AG04449 (cell line): ENCODE measurements at regions not wholly inside any gene's neighbourhood (a gene's known extent, or its start where the extent isn't known, plus 50 kb on each side); places are given as distances from the start of the nearest gene placed in this dataset.

ENCODE experiments used
- CTCF ChIA-PET: fragments of 350-600 bp; formaldehyde crosslinking; extraction: SDS; loops from one replicate; lab custom pipeline; 2021; ENCODE audit warnings: antibody characterized with exemption; lab: Yijun Ruan, JAX
- POLR2A ChIA-PET: fragments of 400-600, 350-600 bp; formaldehyde crosslinking; extraction: SDS; loops from one replicate; lab custom pipeline; 2020; ENCODE audit warnings: antibody characterized with exemption, inconsistent platforms; lab: Yijun Ruan, JAX
- DNase-seq: peaks from one replicate; pipeline ENCODE4 v3.0.0-alpha.2; 2010; ENCODE audit warnings: low read depth, low spot score
- H3K4me3 ChIP-seq: 2 replicates; pipeline ENCODE4 v1.5.1; 2011; ENCODE audit warnings: low read depth, mild to moderate bottlenecking, control low read depth, low read length
- TF ChIP-seq, protein P1 (sequence below): IDR thresholded peaks from one replicate; pipeline ENCODE4 v1.5.1; 2011; ENCODE audit warnings: mild to moderate bottlenecking, moderate library complexity, low read length, control low read depth, inconsistent platforms; ENCODE audit not compliant: insufficient read depth; ENCODE audit errors: missing control alignments

DNA sequence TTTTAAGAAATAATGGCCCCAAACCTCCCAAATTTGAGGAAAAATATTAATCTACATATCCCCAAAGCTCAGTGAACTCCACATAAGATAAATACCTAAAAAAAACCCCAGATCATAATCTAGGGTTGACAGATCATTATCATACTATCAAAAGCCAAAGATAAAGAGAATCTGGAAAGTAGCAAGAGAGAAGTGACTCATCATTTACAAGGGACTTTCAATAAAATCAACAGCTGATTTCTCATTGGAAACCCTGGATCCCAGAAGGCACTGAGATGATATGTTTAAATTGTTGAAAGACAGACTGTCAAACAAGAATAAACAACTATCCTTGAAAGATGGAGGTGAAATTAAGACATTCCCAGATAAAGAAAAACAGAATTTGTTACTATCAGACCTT, 199.3 kb downstream of the KCNRG start:
- ChIA-PET CTCF (no interaction called here), POLR2A (no interaction called here)
- TF ChIP-seq, protein P1, sequence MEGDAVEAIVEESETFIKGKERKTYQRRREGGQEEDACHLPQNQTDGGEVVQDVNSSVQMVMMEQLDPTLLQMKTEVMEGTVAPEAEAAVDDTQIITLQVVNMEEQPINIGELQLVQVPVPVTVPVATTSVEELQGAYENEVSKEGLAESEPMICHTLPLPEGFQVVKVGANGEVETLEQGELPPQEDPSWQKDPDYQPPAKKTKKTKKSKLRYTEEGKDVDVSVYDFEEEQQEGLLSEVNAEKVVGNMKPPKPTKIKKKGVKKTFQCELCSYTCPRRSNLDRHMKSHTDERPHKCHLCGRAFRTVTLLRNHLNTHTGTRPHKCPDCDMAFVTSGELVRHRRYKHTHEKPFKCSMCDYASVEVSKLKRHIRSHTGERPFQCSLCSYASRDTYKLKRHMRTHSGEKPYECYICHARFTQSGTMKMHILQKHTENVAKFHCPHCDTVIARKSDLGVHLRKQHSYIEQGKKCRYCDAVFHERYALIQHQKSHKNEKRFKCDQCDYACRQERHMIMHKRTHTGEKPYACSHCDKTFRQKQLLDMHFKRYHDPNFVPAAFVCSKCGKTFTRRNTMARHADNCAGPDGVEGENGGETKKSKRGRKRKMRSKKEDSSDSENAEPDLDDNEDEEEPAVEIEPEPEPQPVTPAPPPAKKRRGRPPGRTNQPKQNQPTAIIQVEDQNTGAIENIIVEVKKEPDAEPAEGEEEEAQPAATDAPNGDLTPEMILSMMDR, result no peak
- DNase-seq, result no peak
- no peak overlapping the region for H3K4me3 ChIP-seq

DNA sequence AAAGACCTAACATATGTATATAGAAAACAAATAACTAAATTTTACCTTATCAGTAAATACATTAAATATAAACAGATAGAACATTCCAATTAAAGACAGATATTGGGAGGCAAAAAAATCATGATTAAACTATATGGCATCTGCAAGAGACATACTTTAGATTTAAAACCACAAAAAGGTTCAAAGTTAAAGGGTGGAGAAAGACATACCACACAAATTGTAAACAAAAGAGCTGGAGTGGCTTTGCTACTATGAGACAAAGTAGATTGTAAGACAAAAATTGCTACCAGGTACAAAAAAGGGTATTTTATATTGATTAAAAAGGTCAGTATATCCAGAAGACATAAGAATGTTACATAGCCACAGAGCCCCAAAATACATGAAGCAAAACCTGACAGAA, 200.2 kb downstream of the KCNRG start:
- CTCF ChIA-PET, result no interaction called here
- POLR2A ChIA-PET, result no interaction called here
- no peak overlapping the region for H3K4me3 ChIP-seq
- TF ChIP-seq, protein P1, result no peak
- no peak for DNase-seq

DNA sequence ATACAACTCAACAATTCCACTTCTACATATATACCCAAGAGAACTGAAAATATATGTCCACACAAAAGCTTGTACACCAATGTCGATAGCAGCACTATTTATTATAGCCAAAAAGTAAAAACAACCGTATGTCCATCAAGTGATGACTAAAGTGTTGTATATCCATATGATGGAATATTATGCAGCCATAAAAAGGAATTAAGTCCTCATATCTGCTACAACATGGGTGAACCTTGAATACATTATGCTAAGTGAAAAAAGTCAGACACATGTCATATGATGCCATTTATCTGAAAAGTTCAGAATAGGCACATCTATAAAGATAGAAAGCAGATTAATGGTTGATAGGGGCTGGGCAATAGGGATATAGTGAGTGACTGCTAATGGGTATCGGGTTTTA, 204.5 kb downstream of the KCNRG start:
- POLR2A ChIA-PET, result no interaction called here

DNA sequence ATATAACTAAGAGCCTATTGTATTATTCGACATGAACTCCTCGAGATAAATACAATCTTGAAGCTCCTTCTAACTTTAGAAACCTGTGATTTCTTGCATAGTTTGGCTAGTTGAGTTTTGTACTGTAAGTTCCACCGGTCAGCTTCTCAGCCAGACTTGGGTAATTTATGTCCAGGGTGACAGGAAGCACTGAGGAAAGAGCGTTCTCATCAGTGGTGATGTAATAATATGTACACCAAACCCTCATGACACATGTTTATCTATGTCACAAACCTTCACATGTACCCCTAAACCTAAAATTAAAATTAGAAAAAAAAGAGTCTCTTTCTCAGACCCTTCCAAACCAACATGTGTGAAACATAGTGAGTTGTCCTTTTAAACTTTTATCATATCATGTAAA, 205.7 kb downstream of the KCNRG start:
- ChIA-PET CTCF (interaction anchor here (0.7 kb wide), 1 partner anchor 8 kb away, joined by 3 read pairs; no protein-coding TSS in a partner anchor), POLR2A (no interaction called here)
- DNase-seq, result no peak
- no peak overlapping the region for H3K4me3 ChIP-seq
- TF ChIP-seq, protein P1, result no peak

More for the DNA sequence above, 204.5 kb downstream of the KCNRG start:
- H3K4me3 ChIP-seq, result no peak overlapping the region
- no peak for DNase-seq
- TF ChIP-seq, protein P1, result no peak
- CTCF ChIA-PET, result no interaction called here

DNA sequence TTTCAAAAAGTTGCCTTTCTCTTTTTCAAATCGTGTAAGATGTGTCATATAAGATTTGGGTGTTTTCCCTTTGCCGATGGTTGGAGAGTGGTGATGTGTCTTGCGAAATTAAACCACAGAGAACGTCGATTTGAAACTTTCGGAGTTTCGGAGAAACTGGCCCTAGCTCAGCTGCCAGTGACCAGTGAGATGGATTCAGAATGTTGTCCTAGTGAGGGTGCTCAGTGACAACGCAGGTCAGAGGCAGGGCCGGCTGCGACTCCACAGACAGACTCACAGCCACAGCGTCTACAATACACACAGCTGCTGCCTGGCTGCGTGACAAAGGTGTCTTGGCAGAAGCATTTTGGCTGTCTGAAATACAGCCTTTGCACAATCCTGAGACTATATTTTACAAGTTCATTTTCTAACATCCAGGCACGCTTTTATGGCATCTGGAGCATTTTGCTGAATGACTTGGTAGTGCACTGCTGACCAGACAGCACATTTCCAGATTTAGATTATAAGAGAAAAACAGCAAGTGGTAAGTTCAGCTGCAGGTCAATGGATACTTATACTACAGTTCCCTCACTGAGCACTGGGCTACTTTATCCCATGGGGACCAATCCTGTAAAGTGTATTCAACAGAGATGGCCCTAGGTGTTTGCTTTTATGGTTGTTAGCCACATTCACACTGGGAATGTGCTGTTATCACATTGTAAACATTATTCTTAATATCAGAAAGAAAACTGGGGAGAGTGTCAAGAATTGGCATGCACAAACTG, 207.5 kb downstream of the KCNRG start:
- no peak overlapping the region for H3K4me3 ChIP-seq
- TF ChIP-seq, protein P1, result no peak
- ChIA-PET POLR2A (no interaction called here), CTCF (no interaction called here)
- no peak for DNase-seq

DNA sequence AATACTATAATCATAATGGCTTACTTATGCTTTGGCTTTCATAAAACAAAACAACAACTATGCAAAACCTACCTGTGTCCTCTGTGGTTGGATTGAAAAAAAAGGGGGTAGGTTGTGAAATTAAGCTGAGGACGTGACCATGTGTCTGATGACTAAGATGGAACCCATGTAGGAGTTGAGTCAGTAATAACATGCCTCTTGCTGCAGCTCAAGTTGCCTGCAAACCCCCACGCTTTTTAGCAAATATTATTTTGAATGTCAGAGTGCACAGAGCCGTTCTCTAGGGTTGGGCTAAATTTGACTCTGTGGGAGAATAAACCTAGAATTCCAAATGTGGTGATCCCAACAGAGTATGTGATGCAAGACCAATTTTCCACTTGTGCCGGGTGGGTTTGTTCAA, 209.3 kb downstream of the KCNRG start:
- ChIA-PET CTCF (interaction anchor here (1.2 kb wide), 1 partner anchor 671 kb away, joined by 3 read pairs; no protein-coding TSS in a partner anchor), POLR2A (no interaction called here)
- TF ChIP-seq, protein P1, result no peak
- DNase-seq, result no peak
- no peak overlapping the region for H3K4me3 ChIP-seq
